Keratinocyte (primary cell): ENCODE measurements at regions not wholly inside any gene's neighbourhood (a gene's known extent, or its start where the extent isn't known, plus 50 kb on each side); places are given as distances from the start of the nearest gene placed in this dataset.

Source experiments
- DNase-seq: peaks from one replicate; pipeline ENCODE4 v3.0.0-alpha.2; 2011; ENCODE audit warnings: low read depth, missing footprints, low spot score
- FAIRE-seq: peaks from 2 replicates; lab custom pipeline; 2011; peaks lifted over from hg19 to GRCh38; lab: Jason Lieb, UNC
- H2AFZ ChIP-seq: 2 replicates; pipeline ENCODE4 v1.6.0; 2012; ENCODE audit warnings: low read length, control low read depth, inconsistent platforms; ENCODE audit not compliant: control insufficient read depth
- H3K27ac ChIP-seq: 2 replicates; pipeline ENCODE4 v1.5.1; 2011; ENCODE audit warnings: low read length; ENCODE audit not compliant: control insufficient read depth, insufficient read depth
- H3K27me3 ChIP-seq: 3 replicates; pipeline ENCODE4 v1.6.0; 2011; ENCODE audit warnings: low read length; ENCODE audit not compliant: control insufficient read depth, insufficient read depth; ENCODE audit errors: extremely low read depth
- H3K36me3 ChIP-seq, 2 experiments: 2 replicates in 1 of 2; 3 replicates in 1 of 2; pipeline ENCODE4 v1.5.1; 2011; ENCODE audit warnings: low read length in 2 of 2, mild to moderate bottlenecking in 1 of 2; ENCODE audit not compliant: control insufficient read depth in 2 of 2, insufficient read depth in 2 of 2; ENCODE audit errors: extremely low read depth in 1 of 2
- H3K4me1 ChIP-seq: 3 replicates; pipeline ENCODE4 v1.5.1; 2011; ENCODE audit warnings: low read length; ENCODE audit not compliant: control insufficient read depth, insufficient read depth; ENCODE audit errors: extremely low read depth
- H3K4me2 ChIP-seq: 3 replicates; pipeline ENCODE4 v1.6.0; 2011; ENCODE audit warnings: low read depth, low read length; ENCODE audit not compliant: control insufficient read depth, insufficient read depth; ENCODE audit errors: extremely low read depth
- H3K4me3 ChIP-seq, 3 experiments: fragments of 200-600 bp in 1 of 3; sonication (generic) in 1 of 3; 2 replicates in 2 of 3; 3 replicates in 1 of 3; pipeline ENCODE4 v1.5.1; 2011 to 2016; ENCODE audit warnings: low read length in 3 of 3, mild to moderate bottlenecking in 3 of 3, control low read depth in 2 of 3, inconsistent platforms in 1 of 3, low read depth in 1 of 3, mixed read lengths in 1 of 3, mixed run types in 1 of 3, moderate library complexity in 1 of 3; ENCODE audit not compliant: control insufficient read depth in 2 of 3, insufficient read depth in 2 of 3; ENCODE audit errors: extremely low read depth in 1 of 3
- H3K79me2 ChIP-seq: 2 replicates; pipeline ENCODE4 v1.6.0; 2012; ENCODE audit warnings: low read length; ENCODE audit not compliant: control insufficient read depth, insufficient read depth
- H3K9ac ChIP-seq: 3 replicates; pipeline ENCODE4 v1.6.0; 2011; ENCODE audit warnings: low read length; ENCODE audit not compliant: control insufficient read depth, insufficient read depth; ENCODE audit errors: extremely low read depth
- H3K9me1 ChIP-seq: 3 replicates; pipeline ENCODE4 v1.6.0; 2011; ENCODE audit warnings: low read length; ENCODE audit not compliant: control insufficient read depth, insufficient read depth; ENCODE audit errors: extremely low read depth
- H3K9me3 ChIP-seq: 2 replicates; pipeline ENCODE4 v1.5.1; 2012; ENCODE audit warnings: low read depth, low read length; ENCODE audit not compliant: control insufficient read depth
- H4K20me1 ChIP-seq: 3 replicates; pipeline ENCODE4 v1.6.0; 2011; ENCODE audit warnings: low read length; ENCODE audit not compliant: control insufficient read depth, insufficient read depth; ENCODE audit errors: extremely low read depth
- CTCF ChIP-seq, 3 experiments: IDR thresholded peaks in 1 of 3; conservative IDR thresholded peaks in 1 of 3; optimal IDR thresholded peaks in 1 of 3; 2 replicates in 2 of 3; 3 replicates in 1 of 3; pipeline versions ENCODE3 to v1.5.1; 2011; ENCODE audit warnings: low read length in 3 of 3, mild to moderate bottlenecking in 3 of 3, moderate library complexity in 2 of 3, control low read depth in 1 of 3, inconsistent platforms in 1 of 3; ENCODE audit not compliant: insufficient read depth in 2 of 3; ENCODE audit errors: extremely low read depth in 1 of 3
- EZH2 ChIP-seq: IDR thresholded peaks from one replicate; pipeline ENCODE4 v1.6.1; 2012; ENCODE audit warnings: inconsistent platforms, mild to moderate bottlenecking, low read length, moderate library complexity
- dilution Hi-C: fragments of 300-500 bp; cut with MboI; formaldehyde crosslinking; loops from one replicate; pipeline ENCODE4 v1.7.0; 2020; ENCODE audit warnings: low sequenced_read_pairs; ENCODE audit not compliant: extremely low pct_ligation_motif_present

DNA sequence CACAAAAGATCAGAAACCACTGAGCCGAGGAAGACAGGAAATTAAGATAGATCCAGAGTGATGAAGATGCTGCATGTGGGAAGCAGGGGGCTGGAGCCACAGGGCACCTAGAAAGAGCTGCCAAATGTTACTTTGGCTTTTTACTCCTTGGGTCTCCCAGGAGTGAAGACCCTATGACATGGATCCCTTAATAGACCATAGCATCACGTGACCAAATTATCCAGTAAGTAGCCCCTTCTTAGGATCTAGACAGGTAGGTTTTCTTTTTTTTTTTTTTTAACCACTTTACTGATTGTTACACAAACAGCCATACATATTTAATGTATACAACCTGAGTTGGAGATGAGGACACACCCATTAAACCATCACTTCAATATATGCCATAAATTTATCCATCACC lies 183.9 kb upstream of the SOX21 start:
- no peak overlapping the region for H3K9ac ChIP-seq
- TF ChIP-seq CTCF (optimal IDR thresholded peaks at IDR 0.05 in 1 of 3, IDR thresholded peaks at IDR 0.05 in 1 of 3, conservative IDR thresholded peaks at IDR 0.05 in 1 of 3; ENCODE audit: extremely low read depth in 1 of 3, insufficient read depth in 2 of 3, low read length in 3 of 3): no peak
- no peak for TF ChIP-seq EZH2
- H3K27me3 ChIP-seq: no peaks in the 10 kb centered on the region
- H3K9me1 ChIP-seq: no peaks in the 10 kb centered on the region
- no peaks in the 10 kb centered on the region for H3K79me2 ChIP-seq
- no peak overlapping the region for H2AFZ ChIP-seq
- no peak for FAIRE-seq
- no peak overlapping the region for H3K4me2 ChIP-seq
- dilution Hi-C loops: no loop called here
- H3K4me3 ChIP-seq: no peak overlapping the region
- no peaks in the 10 kb centered on the region for H3K4me1 ChIP-seq
- no peaks in the 10 kb centered on the region for H3K36me3 ChIP-seq
- no peaks in the 10 kb centered on the region for H3K9me3 ChIP-seq
- H3K27ac ChIP-seq: no peak overlapping the region
- DNase-seq: no peak
- H4K20me1 ChIP-seq: no peaks in the 10 kb centered on the region

- no peak for FAIRE-seq
- no peak overlapping the region for H3K4me3 ChIP-seq
- no peaks in the 10 kb centered on the region for H3K79me2 ChIP-seq
- no peaks in the 10 kb centered on the region for H3K27me3 ChIP-seq
- H3K4me1 ChIP-seq: no peaks in the 10 kb centered on the region
- no peaks in the 10 kb centered on the region for H3K36me3 ChIP-seq
- H3K4me2 ChIP-seq: no peak overlapping the region
- H3K9me3 ChIP-seq: no peaks in the 10 kb centered on the region
- no peaks in the 10 kb centered on the region for H4K20me1 ChIP-seq
- DNase-seq: no peak
- TF ChIP-seq EZH2: no peak
- TF ChIP-seq CTCF (optimal IDR thresholded peaks at IDR 0.05 in 1 of 3, IDR thresholded peaks at IDR 0.05 in 1 of 3, conservative IDR thresholded peaks at IDR 0.05 in 1 of 3; ENCODE audit: extremely low read depth in 1 of 3, insufficient read depth in 2 of 3, low read length in 3 of 3): no peak
- H3K9ac ChIP-seq: no peak overlapping the region
- no peak overlapping the region for H2AFZ ChIP-seq
- no peak overlapping the region for H3K27ac ChIP-seq
- H3K9me1 ChIP-seq: no peaks in the 10 kb centered on the region
- dilution Hi-C loops: no loop called here
These were observed 173.8 kb upstream of the SOX21 start for GRCh38 chr13:94886191-94886590.
